ENCODE measurements at regions not wholly inside any gene's neighbourhood (a gene's known extent, or its start where the extent isn't known, plus 50 kb on each side); places are given as distances from the start of the nearest gene placed in this dataset.

GRCh38 chr11:39434466-39434865, 2025.0 kb downstream of the LRRC4C start:
- TF ChIP-seq SMC3 (IDR thresholded peaks at IDR 0.05) = no peak
- TF ChIP-seq, protein P1, sequence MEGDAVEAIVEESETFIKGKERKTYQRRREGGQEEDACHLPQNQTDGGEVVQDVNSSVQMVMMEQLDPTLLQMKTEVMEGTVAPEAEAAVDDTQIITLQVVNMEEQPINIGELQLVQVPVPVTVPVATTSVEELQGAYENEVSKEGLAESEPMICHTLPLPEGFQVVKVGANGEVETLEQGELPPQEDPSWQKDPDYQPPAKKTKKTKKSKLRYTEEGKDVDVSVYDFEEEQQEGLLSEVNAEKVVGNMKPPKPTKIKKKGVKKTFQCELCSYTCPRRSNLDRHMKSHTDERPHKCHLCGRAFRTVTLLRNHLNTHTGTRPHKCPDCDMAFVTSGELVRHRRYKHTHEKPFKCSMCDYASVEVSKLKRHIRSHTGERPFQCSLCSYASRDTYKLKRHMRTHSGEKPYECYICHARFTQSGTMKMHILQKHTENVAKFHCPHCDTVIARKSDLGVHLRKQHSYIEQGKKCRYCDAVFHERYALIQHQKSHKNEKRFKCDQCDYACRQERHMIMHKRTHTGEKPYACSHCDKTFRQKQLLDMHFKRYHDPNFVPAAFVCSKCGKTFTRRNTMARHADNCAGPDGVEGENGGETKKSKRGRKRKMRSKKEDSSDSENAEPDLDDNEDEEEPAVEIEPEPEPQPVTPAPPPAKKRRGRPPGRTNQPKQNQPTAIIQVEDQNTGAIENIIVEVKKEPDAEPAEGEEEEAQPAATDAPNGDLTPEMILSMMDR (IDR thresholded peaks at IDR 0.05) = no peak
